GM06990 (cell line): ENCODE measurements at regions not wholly inside any gene's neighbourhood (a gene's known extent, or its start where the extent isn't known, plus 50 kb on each side); places are given as distances from the start of the nearest gene placed in this dataset.
A peak's percentile ranks its signal among the peaks of the same experiment; 100 is the strongest.

Experiments
- DNase-seq: peaks from one replicate; pipeline ENCODE4 v3.0.0-alpha.2; 2011; ENCODE audit not compliant: insufficient read length; ENCODE audit errors: extremely low read depth
- H3K27me3 ChIP-seq: replicated peaks from 2 replicates; pipeline ENCODE4 v1.6.0; 2011; ENCODE audit warnings: low read length; ENCODE audit not compliant: control insufficient read depth, insufficient read depth
- H3K36me3 ChIP-seq: 2 replicates; pipeline ENCODE4 v1.5.1; 2011; ENCODE audit warnings: low read length; ENCODE audit not compliant: control insufficient read depth, insufficient read depth
- H3K4me3 ChIP-seq: replicated peaks from 2 replicates; pipeline ENCODE4 v1.5.1; 2011; ENCODE audit warnings: low read depth, mild to moderate bottlenecking, control low read depth, low read length
- CTCF ChIP-seq: IDR thresholded peaks from 2 replicates; pipeline ENCODE4 v1.5.1; 2011; ENCODE audit warnings: low read length, control low read depth, mild to moderate bottlenecking, inconsistent platforms; ENCODE audit not compliant: insufficient read depth, poor library complexity, severe bottlenecking

DNA sequence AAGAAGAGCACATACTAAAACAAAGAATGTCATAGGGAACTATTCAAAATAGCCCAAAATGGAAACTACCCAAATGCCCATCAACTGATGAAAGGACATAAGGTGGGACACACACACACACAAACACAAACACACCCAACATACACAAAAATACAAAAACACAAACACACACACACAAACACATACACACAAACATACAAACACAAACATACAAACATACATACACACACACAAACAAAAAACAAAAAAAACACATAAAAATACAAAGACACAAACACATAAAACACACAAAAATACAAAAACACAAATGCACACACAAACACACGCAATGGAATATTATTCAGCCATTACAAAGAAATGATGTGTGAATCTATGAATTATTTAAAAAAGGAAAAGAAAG lies 203.6 kb downstream of the ERMARD start:
- no peak for DNase-seq
- no peak overlapping the region for H3K4me3 ChIP-seq
- TF ChIP-seq CTCF = no peak
- H3K27me3 ChIP-seq = no peaks in the 10 kb centered on the region
- no peaks in the 10 kb centered on the region for H3K36me3 ChIP-seq

GRCh38 chr6:169953686-169954085 lies 202.3 kb downstream of the ERMARD start:
- Histone ChIP-seq H3K27me3 (no peaks in the 10 kb centered on the region), H3K36me3 (no peaks in the 10 kb centered on the region), H3K4me3 (no peak overlapping the region)
- no peak for DNase-seq
- TF ChIP-seq CTCF = no peak

- H3K4me3 ChIP-seq = no peak overlapping the region
- DNase-seq = no peak
- H3K36me3 ChIP-seq = no peaks in the 10 kb centered on the region
- TF ChIP-seq CTCF = peak; percentile 39
- no peaks in the 10 kb centered on the region for H3K27me3 ChIP-seq
These were observed 199.1 kb downstream of the ERMARD start for GRCh38 chr6:169950558-169950957.

GRCh38 chr6:169949511-169950097 lies 198.2 kb downstream of the ERMARD start:
- no peak for DNase-seq

GRCh38 chr6:169946971-169947370 lies 195.5 kb downstream of the ERMARD start:
- no peak for TF ChIP-seq CTCF
- no peak for DNase-seq

More at GRCh38 chr6:169949511-169950097, 198.2 kb downstream of the ERMARD start:
- Histone ChIP-seq H3K4me3 (no peak overlapping the region), H3K27me3 (no peaks in the 10 kb centered on the region), H3K36me3 (no peaks in the 10 kb centered on the region)
- TF ChIP-seq CTCF = no peak

GRCh38 chr6:169945117-169945516 lies 193.7 kb downstream of the ERMARD start:
- DNase-seq = no peak
- TF ChIP-seq CTCF = no peak

More at GRCh38 chr6:169946971-169947370, 195.5 kb downstream of the ERMARD start:
- H3K36me3 ChIP-seq = no peaks in the 10 kb centered on the region
- no peak overlapping the region for H3K4me3 ChIP-seq
- H3K27me3 ChIP-seq = no peaks in the 10 kb centered on the region

More at GRCh38 chr6:169945117-169945516, 193.7 kb downstream of the ERMARD start:
- Histone ChIP-seq H3K36me3 (no peaks in the 10 kb centered on the region), H3K27me3 (no peaks in the 10 kb centered on the region), H3K4me3 (no peak overlapping the region)
